ENCODE measurements at regions not wholly inside any gene's neighbourhood (a gene's known extent, or its start where the extent isn't known, plus 50 kb on each side); places are given as distances from the start of the nearest gene placed in this dataset.

DNA sequence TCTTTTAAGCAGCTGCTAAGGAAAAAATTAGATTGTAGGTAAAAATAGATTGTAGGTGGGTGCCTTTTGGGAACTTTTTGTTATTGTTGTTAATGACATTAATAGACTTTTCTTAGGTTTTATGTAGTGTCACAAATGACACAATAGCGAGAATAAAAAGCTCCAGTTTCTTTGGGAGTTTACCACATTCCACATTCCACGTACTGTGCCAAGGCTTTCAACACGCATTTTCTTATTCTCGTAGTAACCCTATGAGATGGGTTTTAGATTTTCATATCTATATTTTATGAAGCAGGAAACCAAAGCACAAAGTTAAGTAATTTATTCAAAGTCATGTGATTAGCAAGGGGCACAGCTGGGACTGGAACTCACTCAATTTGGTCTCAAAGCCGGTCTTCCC is 103.8 kb downstream of the XRCC2 start:
- ATAC-seq (no peak), DNase-seq (no peak)
- WGBS (ENCODE audit: insufficient coverage, low coverage, low lambda C conversion rate, missing lambda C conversion rate): 79% methylated on average over 5 of the region's 5 CpGs
- Histone ChIP-seq H3K4me1 (no peaks in the 10 kb centered on the region), H3K27ac (no peak overlapping the region), H3K9me3 (no peaks in the 10 kb centered on the region), H3K36me3 (no peaks in the 10 kb centered on the region), H3K4me3 (no peak overlapping the region), H3K27me3 (no peaks in the 10 kb centered on the region)
- intact Hi-C loops (cut with DNase I): no loop called here
- TF ChIP-seq, protein P1, sequence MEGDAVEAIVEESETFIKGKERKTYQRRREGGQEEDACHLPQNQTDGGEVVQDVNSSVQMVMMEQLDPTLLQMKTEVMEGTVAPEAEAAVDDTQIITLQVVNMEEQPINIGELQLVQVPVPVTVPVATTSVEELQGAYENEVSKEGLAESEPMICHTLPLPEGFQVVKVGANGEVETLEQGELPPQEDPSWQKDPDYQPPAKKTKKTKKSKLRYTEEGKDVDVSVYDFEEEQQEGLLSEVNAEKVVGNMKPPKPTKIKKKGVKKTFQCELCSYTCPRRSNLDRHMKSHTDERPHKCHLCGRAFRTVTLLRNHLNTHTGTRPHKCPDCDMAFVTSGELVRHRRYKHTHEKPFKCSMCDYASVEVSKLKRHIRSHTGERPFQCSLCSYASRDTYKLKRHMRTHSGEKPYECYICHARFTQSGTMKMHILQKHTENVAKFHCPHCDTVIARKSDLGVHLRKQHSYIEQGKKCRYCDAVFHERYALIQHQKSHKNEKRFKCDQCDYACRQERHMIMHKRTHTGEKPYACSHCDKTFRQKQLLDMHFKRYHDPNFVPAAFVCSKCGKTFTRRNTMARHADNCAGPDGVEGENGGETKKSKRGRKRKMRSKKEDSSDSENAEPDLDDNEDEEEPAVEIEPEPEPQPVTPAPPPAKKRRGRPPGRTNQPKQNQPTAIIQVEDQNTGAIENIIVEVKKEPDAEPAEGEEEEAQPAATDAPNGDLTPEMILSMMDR (IDR thresholded peaks at IDR 0.05): no peak
- TF ChIP-seq POLR2A (IDR thresholded peaks at IDR 0.05): no peak

DNA sequence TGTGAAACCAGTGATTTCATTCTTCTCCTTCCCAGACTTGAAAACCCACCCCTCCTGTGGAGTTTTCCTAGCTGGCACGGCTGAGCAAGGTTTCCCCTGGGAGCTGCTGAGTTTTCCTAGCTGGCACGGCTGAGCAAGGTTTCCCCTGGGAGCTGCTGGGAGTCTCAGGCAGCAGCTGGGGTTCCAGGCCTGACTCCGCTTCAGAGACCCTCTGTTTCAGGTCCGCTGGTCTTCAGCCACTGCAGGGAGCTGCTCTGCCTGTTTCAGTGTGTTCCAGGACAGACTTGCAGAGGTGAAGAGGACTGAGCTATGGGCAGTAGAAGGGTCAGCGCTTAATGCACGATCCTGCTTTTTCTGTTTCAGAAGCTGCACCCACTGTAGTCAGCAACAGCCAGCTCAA is 104.9 kb downstream of the XRCC2 start:
- H3K4me3 ChIP-seq: no peak overlapping the region
- H3K27ac ChIP-seq: no peak overlapping the region
- ATAC-seq (no peak), DNase-seq (no peak)
- TF ChIP-seq, protein P1 (IDR thresholded peaks at IDR 0.05): no peak
- no peak for TF ChIP-seq POLR2A (IDR thresholded peaks at IDR 0.05)
- no peaks in the 10 kb centered on the region for H3K27me3 ChIP-seq
- no CpG with 5 or more reads among the region's 6 CpGs for WGBS (ENCODE audit: insufficient coverage, low coverage, low lambda C conversion rate, missing lambda C conversion rate)
- intact Hi-C loops (cut with DNase I): no loop called here
- H3K9me3 ChIP-seq: no peaks in the 10 kb centered on the region
- no peaks in the 10 kb centered on the region for H3K36me3 ChIP-seq
- H3K4me1 ChIP-seq: no peaks in the 10 kb centered on the region

DNA sequence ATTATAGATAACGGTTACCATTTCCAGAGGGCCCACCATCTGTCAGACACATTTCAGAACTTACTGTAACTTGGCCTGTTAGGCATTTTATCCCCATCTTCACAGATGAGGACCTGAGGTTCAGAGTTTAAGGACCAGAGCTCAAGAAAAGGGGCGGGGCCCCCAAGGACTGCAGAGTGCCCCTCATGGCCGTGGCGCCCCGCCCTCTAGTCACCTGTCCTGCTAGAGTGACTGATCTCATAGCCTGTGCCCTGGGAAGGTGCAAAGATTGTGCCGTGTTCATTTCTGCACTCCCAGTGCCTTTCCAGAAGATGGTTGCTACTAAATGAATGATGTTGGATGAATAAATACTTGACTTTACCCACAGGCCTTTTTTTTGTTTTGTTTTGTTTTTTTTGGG is 107.0 kb downstream of the XRCC2 start:
- ATAC-seq (no peak), DNase-seq (no peak)
- no peaks in the 10 kb centered on the region for H3K4me1 ChIP-seq
- intact Hi-C loops (cut with DNase I): no loop called here
- H3K9me3 ChIP-seq: no peaks in the 10 kb centered on the region
- H3K27me3 ChIP-seq: no peaks in the 10 kb centered on the region
- H3K27ac ChIP-seq: no peak overlapping the region
- whole genome bisulfite sequencing (ENCODE audit: insufficient coverage, low coverage, low lambda C conversion rate, missing lambda C conversion rate): 80% methylated on average over 1 of the region's 6 CpGs
- TF ChIP-seq, protein P1 (IDR thresholded peaks at IDR 0.05): no peak
- TF ChIP-seq POLR2A (IDR thresholded peaks at IDR 0.05): no peak
- no peaks in the 10 kb centered on the region for H3K36me3 ChIP-seq
- no peak overlapping the region for H3K4me3 ChIP-seq

DNA sequence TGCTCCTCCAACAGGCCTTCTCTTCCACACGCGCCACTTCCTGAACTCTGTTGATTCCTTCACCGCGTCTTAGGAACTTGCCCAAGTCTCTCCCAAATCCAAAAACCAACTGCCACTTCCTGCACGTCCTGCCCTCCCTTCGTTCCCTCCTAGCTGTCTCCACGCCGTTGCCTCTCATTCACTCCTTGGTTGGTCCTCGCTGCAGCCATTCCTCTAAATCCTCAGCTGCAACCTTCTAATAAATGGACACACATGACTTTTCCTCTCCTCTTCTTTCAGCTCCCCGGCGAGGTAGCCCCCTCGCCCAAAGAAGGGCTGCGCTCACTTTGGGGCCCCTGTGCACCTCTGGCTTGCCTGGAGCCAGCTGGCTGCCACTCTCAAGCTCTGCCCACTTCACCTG is 110.2 kb downstream of the XRCC2 start:
- Histone ChIP-seq H3K4me3 (no peak overlapping the region), H3K36me3 (no peaks in the 10 kb centered on the region), H3K9me3 (no peaks in the 10 kb centered on the region), H3K27ac (no peak overlapping the region), H3K27me3 (no peaks in the 10 kb centered on the region), H3K4me1 (no peaks in the 10 kb centered on the region)
- intact Hi-C loops (cut with DNase I): no loop called here
- no peak for TF ChIP-seq POLR2A (IDR thresholded peaks at IDR 0.05)
- TF ChIP-seq, protein P1 (IDR thresholded peaks at IDR 0.05): no peak
- ATAC-seq (no peak), DNase-seq (no peak)
- WGBS (ENCODE audit: insufficient coverage, low coverage, low lambda C conversion rate, missing lambda C conversion rate): 47% methylated on average over 9 of the region's 13 CpGs

DNA sequence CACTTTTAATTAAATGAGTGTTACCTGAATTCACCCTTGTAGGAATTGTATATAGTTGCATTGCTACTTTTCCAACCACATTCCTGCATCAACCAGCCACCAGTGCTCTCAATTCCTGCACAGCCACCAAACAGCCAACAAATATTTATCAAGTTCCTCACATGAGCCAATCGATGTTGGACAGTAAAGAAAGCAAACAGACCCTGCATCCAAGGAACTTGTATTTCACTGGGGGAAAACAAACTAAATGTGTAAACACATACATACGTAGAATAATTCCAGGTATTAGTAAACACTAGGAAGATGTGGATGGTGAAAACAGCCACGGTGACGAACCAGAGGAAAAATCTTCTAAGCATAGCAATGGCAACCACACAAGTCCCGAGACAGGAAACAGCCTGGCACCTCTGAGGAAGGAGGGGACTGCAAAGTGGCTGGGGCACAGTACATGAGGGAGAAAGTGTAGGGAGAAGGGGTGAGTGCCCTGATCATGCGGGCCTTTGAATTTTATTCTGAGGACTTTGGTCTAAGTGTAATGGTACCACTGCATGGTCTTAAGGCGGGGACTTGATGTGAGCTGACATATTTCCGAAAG is 111.2 kb downstream of the XRCC2 start:
- TF ChIP-seq POLR2A (IDR thresholded peaks at IDR 0.05): no peak
- TF ChIP-seq, protein P1 (IDR thresholded peaks at IDR 0.05): no peak
- no peaks in the 10 kb centered on the region for H3K9me3 ChIP-seq
- H3K36me3 ChIP-seq: no peaks in the 10 kb centered on the region
- 49% methylated on average over 8 of the region's 8 CpGs for WGBS (ENCODE audit: insufficient coverage, low coverage, low lambda C conversion rate, missing lambda C conversion rate)
- H3K4me1 ChIP-seq: no peaks in the 10 kb centered on the region
- H3K27me3 ChIP-seq: no peaks in the 10 kb centered on the region
- no peak for DNase-seq
- no peak overlapping the region for H3K4me3 ChIP-seq
- no peak for ATAC-seq
- no peak overlapping the region for H3K27ac ChIP-seq
- intact Hi-C loops (cut with DNase I): no loop called here

All from right lobe of liver (tissue), 6 donors.